DOHH2 (cell line): ENCODE measurements at regions not wholly inside any gene's neighbourhood (a gene's known extent, or its start where the extent isn't known, plus 50 kb on each side); places are given as distances from the start of the nearest gene placed in this dataset.

Experiments used
- CTCF ChIP-seq: fragments of 200-600 bp; sonication (generic); IDR thresholded peaks from one replicate; pipeline ENCODE4 v1.5.1; 2014; ENCODE audit warnings: antibody characterized with exemption, mild to moderate bottlenecking, low read depth, low read length; ENCODE audit not compliant: poor library complexity, severe bottlenecking
- EZH2phosphoT487 ChIP-seq: fragments of 200-600 bp; sonication (generic); IDR thresholded peaks from 2 replicates; pipeline ENCODE4 v1.6.1; 2017; ENCODE audit warnings: borderline replicate concordance, mild to moderate bottlenecking, antibody characterized with exemption, low read length, moderate library complexity, mixed read lengths

GRCh38 chr7:10802526-10802925 is 171.1 kb upstream of the PHF14 start:
- no peak for TF ChIP-seq CTCF
- TF ChIP-seq EZH2phosphoT487: no peak
